ENCODE measurements at regions not wholly inside any gene's neighbourhood (a gene's known extent, or its start where the extent isn't known, plus 50 kb on each side); places are given as distances from the start of the nearest gene placed in this dataset.

- no peak for ATAC-seq
- Histone ChIP-seq H3K9me2 (ENCODE audit: insufficient read depth) (no peaks in the 10 kb centered on the region), H3K4me3 (replicated peaks in 1 of 2; ENCODE audit: low read depth in 1 of 2, low read length in 2 of 2) (no peak overlapping the region), H3K27ac (ENCODE audit: low read depth, low read length) (no peak overlapping the region), H3K9me3 (ENCODE audit: control insufficient read depth in 1 of 2, insufficient read depth in 1 of 2, low read depth in 1 of 2, low read length in 2 of 2) (peaks cover 11 to 21% of the 10 kb centered on the region in 2 experiments; a peak in 3 of 4 replicates), H3K4me2 (ENCODE audit: low read length) (no peak overlapping the region), H3K9ac (ENCODE audit: low read length) (no peak overlapping the region), H3K36me3 (ENCODE audit: control insufficient read depth in 1 of 2, insufficient read depth in 2 of 2, low read length in 2 of 2) (no peaks in the 10 kb centered on the region), H2AFZ (ENCODE audit: low read depth, low read length, poor library complexity, severe bottlenecking) (no peak overlapping the region), H3K79me2 (ENCODE audit: insufficient read depth, low read length) (no peaks in the 10 kb centered on the region), H3K27me3 (ENCODE audit: insufficient read depth, low read length) (no peaks in the 10 kb centered on the region), H3K4me1 (ENCODE audit: control insufficient read depth in 1 of 2, insufficient read depth in 2 of 2, low read length in 2 of 2) (no peaks in the 10 kb centered on the region), H4K20me1 (ENCODE audit: insufficient read depth) (no peaks in the 10 kb centered on the region)
- CTCF ChIA-PET, result no interaction called here
- POLR2A ChIA-PET, result no interaction called here
- no peak for DNase-seq (ENCODE audit: low read depth, low spot score)
- no TSS peak for BruUV-seq (replicated peaks)
- no peak for TF ChIP-seq POLR2AphosphoS5 (IDR thresholded peaks at IDR 0.05; ENCODE audit: low read depth, low read length)
- TF ChIP-seq REST (IDR thresholded peaks at IDR 0.05; ENCODE audit: low read depth), result no peak
- no peak for TF ChIP-seq YY1 (IDR thresholded peaks at IDR 0.05; ENCODE audit: extremely low read depth, insufficient replicate concordance, low read depth, low read length)
- no peak for TF ChIP-seq EZH2 (IDR thresholded peaks at IDR 0.05)
- no peak for TF ChIP-seq SP1 (IDR thresholded peaks at IDR 0.05; ENCODE audit: low read depth)
- TF ChIP-seq EGR1 (IDR thresholded peaks at IDR 0.05; ENCODE audit: low read depth), result no peak
- no peak for TF ChIP-seq MAX (IDR thresholded peaks at IDR 0.05)
- no peak for TF ChIP-seq ZBTB33 (IDR thresholded peaks at IDR 0.05; ENCODE audit: extremely low read depth, insufficient replicate concordance, low read length)
- TF ChIP-seq POLR2A (IDR thresholded peaks at IDR 0.05; ENCODE audit: borderline replicate concordance, extremely low read depth, insufficient read depth, insufficient read length), result no peak
- TF ChIP-seq FOSL1 (IDR thresholded peaks at IDR 0.05; ENCODE audit: low read depth), result no peak
- TF ChIP-seq CTCF (IDR thresholded peaks at IDR 0.05 in 2 of 3, conservative IDR thresholded peaks at IDR 0.05 in 1 of 3; ENCODE audit: borderline replicate concordance in 1 of 3, insufficient read depth in 1 of 3, low read depth in 2 of 3, low read length in 2 of 3), result no peak
- intact Hi-C loops (cut with micrococcal nuclease), result no loop called here
- RAD21 ChIA-PET (ENCODE audit: low non-redundant PET in 1 of 2, low total read pairs in 2 of 2, uncharacterized antibody in 2 of 2, unreplicated experiment in 2 of 2), result no interaction called here
Measured at GRCh38 chr2:4628998-4629501, 925.7 kb downstream of the DCDC2C start.
